ENCODE measurements at regions not wholly inside any gene's neighbourhood (a gene's known extent, or its start where the extent isn't known, plus 50 kb on each side); places are given as distances from the start of the nearest gene placed in this dataset.

DNA sequence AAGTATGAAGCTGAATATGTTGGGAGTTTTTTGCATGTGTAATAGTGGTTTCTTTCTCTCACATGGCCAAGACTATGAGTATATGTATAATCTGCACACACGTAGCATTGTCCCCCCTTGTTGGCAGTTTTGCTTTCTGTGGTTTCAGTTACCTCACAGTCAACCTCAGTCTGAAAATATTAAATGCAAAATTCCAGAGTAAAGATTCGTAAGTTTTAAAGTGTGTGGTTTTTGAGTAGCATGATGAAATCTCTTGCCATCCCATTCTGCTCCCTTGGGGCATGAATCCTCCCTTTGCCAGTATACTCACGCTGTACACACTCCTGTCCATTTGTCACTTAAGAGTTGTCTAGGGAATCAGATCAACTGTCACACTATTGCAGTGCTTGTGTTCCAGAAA, 742.0 kb upstream of the CCDC54 start:
- TF ChIP-seq, protein P1, sequence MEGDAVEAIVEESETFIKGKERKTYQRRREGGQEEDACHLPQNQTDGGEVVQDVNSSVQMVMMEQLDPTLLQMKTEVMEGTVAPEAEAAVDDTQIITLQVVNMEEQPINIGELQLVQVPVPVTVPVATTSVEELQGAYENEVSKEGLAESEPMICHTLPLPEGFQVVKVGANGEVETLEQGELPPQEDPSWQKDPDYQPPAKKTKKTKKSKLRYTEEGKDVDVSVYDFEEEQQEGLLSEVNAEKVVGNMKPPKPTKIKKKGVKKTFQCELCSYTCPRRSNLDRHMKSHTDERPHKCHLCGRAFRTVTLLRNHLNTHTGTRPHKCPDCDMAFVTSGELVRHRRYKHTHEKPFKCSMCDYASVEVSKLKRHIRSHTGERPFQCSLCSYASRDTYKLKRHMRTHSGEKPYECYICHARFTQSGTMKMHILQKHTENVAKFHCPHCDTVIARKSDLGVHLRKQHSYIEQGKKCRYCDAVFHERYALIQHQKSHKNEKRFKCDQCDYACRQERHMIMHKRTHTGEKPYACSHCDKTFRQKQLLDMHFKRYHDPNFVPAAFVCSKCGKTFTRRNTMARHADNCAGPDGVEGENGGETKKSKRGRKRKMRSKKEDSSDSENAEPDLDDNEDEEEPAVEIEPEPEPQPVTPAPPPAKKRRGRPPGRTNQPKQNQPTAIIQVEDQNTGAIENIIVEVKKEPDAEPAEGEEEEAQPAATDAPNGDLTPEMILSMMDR (IDR thresholded peaks at IDR 0.05; ENCODE audit: low read depth, low read length), result no peak
- peak; percentile 34 for DNase-seq (ENCODE audit: extremely low read depth, low read depth)

GRCh38 chr3:106635826-106636225, 741.4 kb upstream of the CCDC54 start:
- DNase-seq (ENCODE audit: extremely low read depth, low read depth), result no peak
- TF ChIP-seq, protein P1 (IDR thresholded peaks at IDR 0.05; ENCODE audit: low read depth, low read length), result no peak

DNA sequence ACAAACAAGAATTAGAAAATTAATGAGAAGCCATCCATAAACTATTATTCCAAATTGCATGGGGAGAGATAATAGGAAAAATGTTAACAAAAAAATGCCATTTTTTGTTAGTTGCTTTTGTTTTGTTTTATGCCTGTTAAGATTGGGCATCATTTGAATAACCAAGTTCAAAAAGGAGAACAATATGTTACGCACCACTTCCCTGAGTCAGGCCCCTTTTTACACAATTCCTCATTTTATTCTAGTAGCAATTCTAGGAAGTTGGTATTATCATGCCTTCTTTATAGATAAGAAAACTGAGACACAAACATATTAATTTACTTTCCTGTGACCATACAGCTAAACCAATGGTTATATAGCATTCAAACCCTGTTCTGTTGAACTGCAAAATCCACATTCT, 736.9 kb upstream of the CCDC54 start:
- TF ChIP-seq, protein P1 (IDR thresholded peaks at IDR 0.05; ENCODE audit: low read depth, low read length), result no peak
- DNase-seq (ENCODE audit: extremely low read depth, low read depth), result no peak

DNA sequence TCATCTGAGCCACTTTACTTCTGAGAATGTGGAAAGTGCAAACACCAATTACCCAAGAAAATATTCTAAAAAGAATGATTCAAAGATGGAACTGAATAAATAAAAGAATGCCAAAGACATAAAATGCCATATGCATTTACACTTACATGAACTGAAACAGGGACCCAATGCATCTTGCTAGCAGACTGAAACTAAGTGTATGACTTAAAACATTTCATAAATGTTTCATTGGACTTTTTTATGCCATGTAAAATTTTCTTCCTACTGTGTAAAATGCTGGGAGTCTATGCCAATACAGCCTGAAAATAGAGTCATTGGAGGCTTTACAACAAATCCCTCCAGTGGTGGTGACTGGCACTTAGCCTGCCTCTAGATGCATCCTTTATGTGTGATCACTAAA, 735.1 kb upstream of the CCDC54 start:
- TF ChIP-seq, protein P1 (IDR thresholded peaks at IDR 0.05; ENCODE audit: low read depth, low read length), result no peak
- DNase-seq (ENCODE audit: extremely low read depth, low read depth), result no peak

GRCh38 chr3:106643684-106644161, 733.5 kb upstream of the CCDC54 start:
- DNase-seq (ENCODE audit: extremely low read depth, low read depth), result no peak
- TF ChIP-seq, protein P1 (IDR thresholded peaks at IDR 0.05; ENCODE audit: low read depth, low read length), result no peak

GRCh38 chr3:106673926-106674569, 703.2 kb upstream of the CCDC54 start:
- no peak for DNase-seq (ENCODE audit: extremely low read depth, low read depth)
- TF ChIP-seq, protein P1 (IDR thresholded peaks at IDR 0.05; ENCODE audit: low read depth, low read length), result no peak

DNA sequence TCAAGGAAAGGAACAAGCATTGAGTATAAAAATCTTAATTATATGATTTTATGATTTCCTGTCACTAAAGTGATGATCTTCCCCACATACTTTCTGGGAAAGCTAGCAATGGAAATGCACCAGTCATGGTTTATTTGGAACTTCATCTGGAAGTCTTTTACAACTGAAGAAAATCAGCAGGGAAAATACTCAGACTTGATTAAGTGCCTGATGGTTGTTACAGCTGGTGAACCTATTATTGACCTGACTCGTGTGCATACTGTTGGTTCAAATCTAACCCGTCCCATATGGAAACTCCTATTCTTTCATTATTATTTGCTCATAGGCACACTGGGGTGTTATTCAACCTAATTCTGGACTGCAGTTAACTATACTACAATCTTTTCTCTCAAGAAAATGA, 701.8 kb upstream of the CCDC54 start:
- no peak for DNase-seq (ENCODE audit: extremely low read depth, low read depth)
- TF ChIP-seq, protein P1 (IDR thresholded peaks at IDR 0.05; ENCODE audit: low read depth, low read length), result no peak
